ENCODE measurements at regions not wholly inside any gene's neighbourhood (a gene's known extent, or its start where the extent isn't known, plus 50 kb on each side); places are given as distances from the start of the nearest gene placed in this dataset.

DNA sequence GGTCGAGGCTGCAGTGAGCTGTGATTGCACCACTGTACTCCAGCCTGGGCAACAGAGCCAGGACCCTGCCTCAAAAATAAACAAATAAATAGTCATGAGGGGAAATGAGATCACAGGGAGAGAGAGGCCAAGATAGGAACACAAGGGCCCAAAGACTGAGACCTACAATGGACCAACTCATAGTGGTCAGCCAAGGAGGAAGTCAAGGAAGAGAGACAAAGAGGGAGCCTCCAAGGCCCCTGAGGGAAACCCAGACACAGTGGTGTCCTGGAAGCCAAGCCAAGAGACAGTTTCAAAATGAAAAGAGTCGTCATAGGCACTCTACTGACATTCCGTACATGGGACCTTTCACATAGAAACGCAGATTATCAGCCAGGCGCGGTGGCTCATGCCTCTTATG, 153.3 kb downstream of the BCOR start:
- Histone ChIP-seq H3K9ac (ENCODE audit: low read length) (no peak overlapping the region), H2AFZ (ENCODE audit: low read depth, low read length, severe bottlenecking) (no peak overlapping the region), H3F3A (ENCODE audit: insufficient read depth) (no peaks in the 10 kb centered on the region), H3K4me2 (ENCODE audit: low read depth, low read length, poor library complexity, severe bottlenecking) (no peak overlapping the region), H3K27me3 (ENCODE audit: low read length) (no peaks in the 10 kb centered on the region), H3K27ac (ENCODE audit: low read depth, low read length) (no peak overlapping the region), H3K4me3 (ENCODE audit: insufficient read depth, low read length, poor library complexity, severe bottlenecking) (no peak overlapping the region), H4K20me1 (ENCODE audit: low read depth, low read length) (no peaks in the 10 kb centered on the region), H3K9me2 (replicated peaks; ENCODE audit: insufficient read depth, low read length) (no peaks in the 10 kb centered on the region), H3K79me2 (ENCODE audit: insufficient read depth, low read length) (no peaks in the 10 kb centered on the region), H3K9me3 (ENCODE audit: insufficient read depth, low read length) (no peaks in the 10 kb centered on the region), H3K36me3 (ENCODE audit: low read length) (no peaks in the 10 kb centered on the region)
- no peak for TF ChIP-seq EZH2phosphoT487 (conservative IDR thresholded peaks at IDR 0.05; ENCODE audit: low read length)
- TF ChIP-seq, protein P1, sequence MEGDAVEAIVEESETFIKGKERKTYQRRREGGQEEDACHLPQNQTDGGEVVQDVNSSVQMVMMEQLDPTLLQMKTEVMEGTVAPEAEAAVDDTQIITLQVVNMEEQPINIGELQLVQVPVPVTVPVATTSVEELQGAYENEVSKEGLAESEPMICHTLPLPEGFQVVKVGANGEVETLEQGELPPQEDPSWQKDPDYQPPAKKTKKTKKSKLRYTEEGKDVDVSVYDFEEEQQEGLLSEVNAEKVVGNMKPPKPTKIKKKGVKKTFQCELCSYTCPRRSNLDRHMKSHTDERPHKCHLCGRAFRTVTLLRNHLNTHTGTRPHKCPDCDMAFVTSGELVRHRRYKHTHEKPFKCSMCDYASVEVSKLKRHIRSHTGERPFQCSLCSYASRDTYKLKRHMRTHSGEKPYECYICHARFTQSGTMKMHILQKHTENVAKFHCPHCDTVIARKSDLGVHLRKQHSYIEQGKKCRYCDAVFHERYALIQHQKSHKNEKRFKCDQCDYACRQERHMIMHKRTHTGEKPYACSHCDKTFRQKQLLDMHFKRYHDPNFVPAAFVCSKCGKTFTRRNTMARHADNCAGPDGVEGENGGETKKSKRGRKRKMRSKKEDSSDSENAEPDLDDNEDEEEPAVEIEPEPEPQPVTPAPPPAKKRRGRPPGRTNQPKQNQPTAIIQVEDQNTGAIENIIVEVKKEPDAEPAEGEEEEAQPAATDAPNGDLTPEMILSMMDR (IDR thresholded peaks at IDR 0.05; ENCODE audit: insufficient read depth, low read length, poor library complexity, severe bottlenecking), result no peak

DNA sequence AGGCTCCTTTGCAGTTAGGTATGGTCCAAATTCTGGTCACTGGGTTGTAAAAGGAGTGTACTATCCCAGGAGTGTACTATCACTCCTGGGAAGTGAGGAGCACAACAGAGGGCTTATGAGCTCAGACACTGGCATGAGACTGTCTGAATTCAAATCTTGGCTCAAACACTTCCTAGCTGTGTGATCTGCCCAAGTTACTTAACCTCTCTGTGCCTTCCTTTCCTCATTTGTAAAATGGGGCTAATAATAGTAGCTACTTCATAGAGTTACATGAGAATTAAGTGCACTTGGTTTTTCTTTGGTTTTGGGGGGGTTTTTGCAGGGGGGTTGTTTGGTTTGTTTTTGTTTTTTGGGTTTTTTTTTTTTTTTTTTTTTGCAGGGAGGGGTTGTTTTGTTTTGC, 152.0 kb downstream of the BCOR start:
- Histone ChIP-seq H3K36me3 (ENCODE audit: low read length) (no peaks in the 10 kb centered on the region), H3K9me3 (ENCODE audit: insufficient read depth, low read length) (no peaks in the 10 kb centered on the region), H3K9me2 (replicated peaks; ENCODE audit: insufficient read depth, low read length) (no peaks in the 10 kb centered on the region), H3K9ac (ENCODE audit: low read length) (no peak overlapping the region), H3K27me3 (ENCODE audit: low read length) (no peaks in the 10 kb centered on the region), H3K4me2 (ENCODE audit: low read depth, low read length, poor library complexity, severe bottlenecking) (no peak overlapping the region), H3K27ac (ENCODE audit: low read depth, low read length) (no peak overlapping the region), H4K20me1 (ENCODE audit: low read depth, low read length) (no peaks in the 10 kb centered on the region), H3K79me2 (ENCODE audit: insufficient read depth, low read length) (no peaks in the 10 kb centered on the region), H2AFZ (ENCODE audit: low read depth, low read length, severe bottlenecking) (no peak overlapping the region), H3K4me3 (ENCODE audit: insufficient read depth, low read length, poor library complexity, severe bottlenecking) (no peak overlapping the region), H3F3A (ENCODE audit: insufficient read depth) (no peaks in the 10 kb centered on the region)
- TF ChIP-seq EZH2phosphoT487 (conservative IDR thresholded peaks at IDR 0.05; ENCODE audit: low read length), result no peak
- TF ChIP-seq, protein P1 (IDR thresholded peaks at IDR 0.05; ENCODE audit: insufficient read depth, low read length, poor library complexity, severe bottlenecking), result no peak

DNA sequence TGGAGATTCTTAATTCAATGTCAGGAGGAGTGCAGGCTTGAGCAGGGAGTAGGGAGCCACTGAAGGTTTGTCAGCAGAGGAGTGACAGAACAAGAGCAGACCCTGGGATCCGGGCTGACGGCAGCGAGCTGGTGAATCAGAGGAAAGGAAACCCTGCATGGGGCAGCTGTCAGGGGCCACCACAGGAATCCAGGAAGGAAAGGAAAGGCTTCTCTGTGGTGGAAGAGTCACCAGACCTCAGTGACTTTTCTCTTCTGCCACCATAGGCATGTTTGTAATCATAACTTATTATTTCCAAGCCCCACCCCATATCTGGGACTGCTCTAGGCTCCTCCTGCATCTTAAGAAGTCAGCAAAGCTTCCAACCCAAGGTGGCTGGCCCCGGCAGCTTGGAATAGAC, 150.9 kb downstream of the BCOR start:
- Histone ChIP-seq H3K27me3 (ENCODE audit: low read length) (no peaks in the 10 kb centered on the region), H3K9me3 (ENCODE audit: insufficient read depth, low read length) (no peaks in the 10 kb centered on the region), H3K4me2 (ENCODE audit: low read depth, low read length, poor library complexity, severe bottlenecking) (no peak overlapping the region), H3K79me2 (ENCODE audit: insufficient read depth, low read length) (no peaks in the 10 kb centered on the region), H3F3A (ENCODE audit: insufficient read depth) (no peaks in the 10 kb centered on the region), H4K20me1 (ENCODE audit: low read depth, low read length) (no peaks in the 10 kb centered on the region), H3K4me3 (ENCODE audit: insufficient read depth, low read length, poor library complexity, severe bottlenecking) (no peak overlapping the region), H3K9me2 (replicated peaks; ENCODE audit: insufficient read depth, low read length) (no peaks in the 10 kb centered on the region), H3K9ac (ENCODE audit: low read length) (no peak overlapping the region), H2AFZ (ENCODE audit: low read depth, low read length, severe bottlenecking) (no peak overlapping the region), H3K36me3 (ENCODE audit: low read length) (no peaks in the 10 kb centered on the region), H3K27ac (ENCODE audit: low read depth, low read length) (no peak overlapping the region)
- TF ChIP-seq, protein P1 (IDR thresholded peaks at IDR 0.05; ENCODE audit: insufficient read depth, low read length, poor library complexity, severe bottlenecking), result no peak

DNA sequence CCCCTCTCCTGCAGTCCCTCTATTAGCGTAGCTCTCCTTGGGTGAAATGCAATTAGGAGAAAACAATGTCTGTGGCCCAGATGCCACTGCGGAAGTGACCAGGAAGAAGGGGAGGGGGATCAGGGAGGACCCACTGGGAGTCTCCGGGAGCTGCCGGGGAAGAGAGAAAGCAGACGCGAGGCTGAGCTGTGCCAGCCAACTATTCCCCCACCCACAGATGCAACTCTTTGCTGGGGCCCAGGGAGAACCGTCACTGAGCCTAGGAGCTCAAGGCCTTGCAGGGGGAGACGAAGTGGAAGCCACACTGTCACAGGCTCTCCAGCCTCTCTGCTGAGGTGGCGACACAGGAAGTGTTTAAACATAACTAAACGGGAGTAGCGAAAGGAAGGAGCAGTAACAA, 149.2 kb downstream of the BCOR start:
- Histone ChIP-seq H3K4me3 (ENCODE audit: insufficient read depth, low read length, poor library complexity, severe bottlenecking) (no peak overlapping the region), H3K9ac (ENCODE audit: low read length) (no peak overlapping the region), H3K9me2 (replicated peaks; ENCODE audit: insufficient read depth, low read length) (no peaks in the 10 kb centered on the region), H2AFZ (ENCODE audit: low read depth, low read length, severe bottlenecking) (no peak overlapping the region), H3K27me3 (ENCODE audit: low read length) (no peaks in the 10 kb centered on the region), H3K36me3 (ENCODE audit: low read length) (no peaks in the 10 kb centered on the region), H3K9me3 (ENCODE audit: insufficient read depth, low read length) (no peaks in the 10 kb centered on the region), H3K27ac (ENCODE audit: low read depth, low read length) (no peak overlapping the region), H3K79me2 (ENCODE audit: insufficient read depth, low read length) (no peaks in the 10 kb centered on the region), H3K4me2 (ENCODE audit: low read depth, low read length, poor library complexity, severe bottlenecking) (no peak overlapping the region), H3F3A (ENCODE audit: insufficient read depth) (no peaks in the 10 kb centered on the region), H4K20me1 (ENCODE audit: low read depth, low read length) (no peaks in the 10 kb centered on the region)
- TF ChIP-seq EZH2phosphoT487 (conservative IDR thresholded peaks at IDR 0.05; ENCODE audit: low read length), result no peak
- TF ChIP-seq, protein P1 (IDR thresholded peaks at IDR 0.05; ENCODE audit: insufficient read depth, low read length, poor library complexity, severe bottlenecking), result no peak
